HS-27A (cell line): ENCODE measurements at regions not wholly inside any gene's neighbourhood (a gene's known extent, or its start where the extent isn't known, plus 50 kb on each side); places are given as distances from the start of the nearest gene placed in this dataset.
"Not testable (repeated sequence)": the region's sequence is repeated elsewhere in the genome, so short reads cannot be mapped to it uniquely, and the experiment has no call there.

Source experiments
- DNase-seq: peaks from one replicate; pipeline ENCODE4 v3.0.0-alpha.2; 2012; ENCODE audit warnings: low read depth, missing footprints

- DNase-seq = no peak
These were observed 485.2 kb upstream of the BCHE start for GRCh38 chr3:166322391-166322790.

- DNase-seq = no peak
These were observed 470.6 kb upstream of the BCHE start for GRCh38 chr3:166307756-166308350.

GRCh38 chr3:166304584-166304983 is 467.4 kb upstream of the BCHE start:
- DNase-seq = no peak

GRCh38 chr3:166303681-166304080 is 466.5 kb upstream of the BCHE start:
- DNase-seq = no peak

GRCh38 chr3:166302331-166302730 is 465.1 kb upstream of the BCHE start:
- DNase-seq = no peak

GRCh38 chr3:166296179-166296783 is 459.1 kb upstream of the BCHE start:
- no peak for DNase-seq

GRCh38 chr3:166291186-166291955 is 454.1 kb upstream of the BCHE start:
- no peak for DNase-seq

GRCh38 chr3:166285001-166285400 is 447.8 kb upstream of the BCHE start:
- DNase-seq = no peak

- DNase-seq = no peak
These were observed 446.6 kb upstream of the BCHE start for GRCh38 chr3:166283840-166284239.

- DNase-seq = no peak
These were observed 445.7 kb upstream of the BCHE start for GRCh38 chr3:166282931-166283330.

GRCh38 chr3:166279636-166280035 is 442.4 kb upstream of the BCHE start:
- DNase-seq = no peak

- DNase-seq = no peak
These were observed 437.8 kb upstream of the BCHE start for GRCh38 chr3:166275024-166275390.

- DNase-seq = peak; percentile 17
These were observed 437.3 kb upstream of the BCHE start for GRCh38 chr3:166274351-166275023.

- DNase-seq = no peak
These were observed 433.2 kb upstream of the BCHE start for GRCh38 chr3:166270429-166270828.

- DNase-seq = no peak
These were observed 427.9 kb upstream of the BCHE start for GRCh38 chr3:166265153-166265552.

- no peak for DNase-seq
These were observed 426.2 kb upstream of the BCHE start for GRCh38 chr3:166263460-166263859.

GRCh38 chr3:166258293-166258850 is 421.1 kb upstream of the BCHE start:
- not testable (repeated sequence) for DNase-seq

- DNase-seq = no peak
These were observed 420.5 kb upstream of the BCHE start for GRCh38 chr3:166257715-166258114.

GRCh38 chr3:166248784-166249183 is 411.6 kb upstream of the BCHE start:
- no peak for DNase-seq

- no peak for DNase-seq
These were observed 406.3 kb upstream of the BCHE start for GRCh38 chr3:166243511-166243910.

GRCh38 chr3:166223120-166223519 is 385.9 kb upstream of the BCHE start:
- no peak for DNase-seq

GRCh38 chr3:166211451-166211850 is 374.2 kb upstream of the BCHE start:
- no peak for DNase-seq

GRCh38 chr3:166209701-166210100 is 372.5 kb upstream of the BCHE start:
- DNase-seq = no peak
